HepG2 (cell line): ENCODE measurements at regions not wholly inside any gene's neighbourhood (a gene's known extent, or its start where the extent isn't known, plus 50 kb on each side); places are given as distances from the start of the nearest gene placed in this dataset.

Source experiments
- ATAC-seq: fragments of 200-7000 bp; cut with Tn5 transposase; 3 replicates; pipeline ENCODE4 v1.9.1; 2020; ENCODE audit warnings: mild to moderate bottlenecking, moderate library complexity
- BruUV-seq: library from RNA; stranded (reverse); fragments of 400-500 nt; replicated peaks from 2 replicates; lab custom pipeline; 2021; lab: Mats Ljungman, UMichigan
- CTCF ChIA-PET: fragments of 300-600 bp; formaldehyde crosslinking; extraction: SDS; loops from one replicate; lab custom pipeline; 2021; ENCODE audit warnings: low total read pairs, inconsistent platforms, low intra/inter-chr PET ratio; lab: Yijun Ruan, JAX
- POLR2A ChIA-PET: fragments of 350-600 bp; sonication (Branson Sonifier 250); formaldehyde crosslinking; loops from one replicate; lab custom pipeline; 2020; ENCODE audit warnings: antibody characterized with exemption, inconsistent platforms; lab: Yijun Ruan, JAX
- DNase-seq: peaks from one replicate; pipeline ENCODE4 v3.0.0-alpha.2; 2015; ENCODE audit warnings: low spot score
- FAIRE-seq: peaks from 3 replicates; lab custom pipeline; 2011; peaks lifted over from hg19 to GRCh38; lab: Jason Lieb, UNC
- H2AFZ ChIP-seq: one replicate; pipeline ENCODE4 v1.6.1; 2011; ENCODE audit warnings: low read length, inconsistent platforms
- H3K27ac ChIP-seq: fragments of 300-600 bp; 3 replicates; pipeline ENCODE4 v1.8.0; 2011; ENCODE audit warnings: mixed run types, mild to moderate bottlenecking, mixed read lengths, low read length, inconsistent platforms; ENCODE audit not compliant: insufficient read depth; ENCODE audit errors: extremely low read length
- H3K27me3 ChIP-seq, 2 experiments: fragments of 200-600 bp in 1 of 2; 2 replicates in 1 of 2; 3 replicates in 1 of 2; pipeline versions ENCODE4 v1.6.0 to v1.8.0; 2011; ENCODE audit warnings: low read length in 2 of 2, mild to moderate bottlenecking in 2 of 2, moderate library complexity in 2 of 2, inconsistent platforms in 1 of 2; ENCODE audit not compliant: insufficient read depth in 2 of 2, control insufficient read depth in 1 of 2
- H3K36me3 ChIP-seq, 2 experiments: fragments of 200-600 bp in 1 of 2; replicated peaks in 1 of 2; 2 replicates in 1 of 2; 3 replicates in 1 of 2; pipeline versions ENCODE4 v1.5.1 to v1.8.0; 2011; ENCODE audit warnings: low read length in 2 of 2, inconsistent platforms in 1 of 2; ENCODE audit not compliant: insufficient read depth in 2 of 2, control insufficient read depth in 1 of 2
- H3K4me1 ChIP-seq: 2 replicates; pipeline ENCODE4 v1.5.1; 2012; ENCODE audit warnings: low read length, inconsistent platforms; ENCODE audit not compliant: insufficient read depth
- H3K4me2 ChIP-seq: 2 replicates; pipeline ENCODE4 v1.6.0; 2011; ENCODE audit warnings: low read depth, low read length, inconsistent platforms
- H3K4me3 ChIP-seq, 3 experiments: fragments of 200-600 bp in 1 of 3; sonication (generic), shearing (Covaris generic) in 1 of 3; replicated peaks in 1 of 3; 2 replicates each; pipeline ENCODE4 v1.5.1; 2011 to 2016; ENCODE audit warnings: low read length in 3 of 3, inconsistent platforms in 2 of 3, low read depth in 2 of 3, mild to moderate bottlenecking in 2 of 3, control low read depth in 1 of 3, mixed read lengths in 1 of 3; ENCODE audit not compliant: insufficient read depth in 1 of 3
- H3K79me2 ChIP-seq: one replicate; pipeline ENCODE4 v1.6.1; 2011; ENCODE audit warnings: low read length, inconsistent platforms; ENCODE audit not compliant: insufficient read depth
- H3K9ac ChIP-seq: 2 replicates; pipeline ENCODE4 v1.6.0; 2011; ENCODE audit warnings: mild to moderate bottlenecking, low read depth, low read length, inconsistent platforms; ENCODE audit not compliant: insufficient read depth
- H3K9me3 ChIP-seq: 2 replicates; pipeline ENCODE4 v1.5.1; 2012; ENCODE audit warnings: mild to moderate bottlenecking, low read length
- H4K20me1 ChIP-seq: 2 replicates; pipeline ENCODE4 v1.6.0; 2011; ENCODE audit warnings: inconsistent platforms, mild to moderate bottlenecking, low read length, moderate library complexity; ENCODE audit not compliant: insufficient read depth
- EED ChIP-seq: sonication (generic); formaldehyde crosslinking; IDR thresholded peaks from 2 replicates; pipeline ENCODE4 v1.5.0; 2020; ENCODE audit warnings: mild to moderate bottlenecking, missing genetic modification reagents
- MLX ChIP-seq: IDR thresholded peaks from 2 replicates; pipeline ENCODE4 v1.6.1; 2016
- NFRKB ChIP-seq: fragments of 450-650 bp; IDR thresholded peaks from 2 replicates; pipeline ENCODE4 v1.6.1; 2017
- RBFOX2 ChIP-seq: fragments of 200-400 bp; formaldehyde crosslinking; IDR thresholded peaks from 2 replicates; pipeline ENCODE4 v1.6.1; 2017; ENCODE audit warnings: low read depth, mild to moderate bottlenecking, low read length
- SIN3A ChIP-seq: IDR thresholded peaks from 2 replicates; pipeline ENCODE4 v1.6.1; 2011; ENCODE audit warnings: low read depth, mild to moderate bottlenecking, control low read depth, low read length, borderline replicate concordance
- SNAPC5 ChIP-seq: sonication (generic); formaldehyde crosslinking; IDR thresholded peaks from 2 replicates; pipeline ENCODE4 v1.8.1; 2023; ENCODE audit warnings: mild to moderate bottlenecking, missing genetic modification reagents, borderline replicate concordance
- SOX5 ChIP-seq: IDR thresholded peaks from 2 replicates; pipeline ENCODE4 v1.6.1; 2016; ENCODE audit warnings: borderline replicate concordance
- ZC3H4 ChIP-seq: sonication (generic); formaldehyde crosslinking; IDR thresholded peaks from 2 replicates; pipeline ENCODE4 v1.4.0; 2020; ENCODE audit warnings: missing genetic modification reagents, borderline replicate concordance
- ZFP37 ChIP-seq: sonication (generic); formaldehyde crosslinking; IDR thresholded peaks from 2 replicates; pipeline ENCODE4 v1.4.0; 2020; ENCODE audit warnings: missing genetic modification reagents, borderline replicate concordance
- ZNF251 ChIP-seq: sonication (generic); formaldehyde crosslinking; IDR thresholded peaks from 2 replicates; pipeline ENCODE4 v1.9.0; 2021; ENCODE audit warnings: mild to moderate bottlenecking, missing genetic modification reagents
- ZNF263 ChIP-seq: sonication (generic); formaldehyde crosslinking; IDR thresholded peaks from 2 replicates; pipeline ENCODE4 v1.4.0; 2020; ENCODE audit warnings: missing genetic modification reagents
- ZNF3 ChIP-seq: IDR thresholded peaks from 2 replicates; pipeline ENCODE4 v1.7.0; 2017; ENCODE audit warnings: inconsistent platforms
- ZNF354B ChIP-seq: sonication (generic); formaldehyde crosslinking; IDR thresholded peaks from 2 replicates; pipeline ENCODE4 v1.8.0; 2022; ENCODE audit warnings: mild to moderate bottlenecking, missing genetic modification reagents
- ZNF430 ChIP-seq: sonication (generic); formaldehyde crosslinking; IDR thresholded peaks from 2 replicates; pipeline ENCODE4 v1.9.0; 2021; ENCODE audit warnings: mild to moderate bottlenecking, missing genetic modification reagents
- ZNF513 ChIP-seq: sonication (generic); formaldehyde crosslinking; conservative IDR thresholded peaks from 2 replicates; pipeline ENCODE4 v1.5.0; 2020; ENCODE audit warnings: missing genetic modification reagents
- ZNF557 ChIP-seq: sonication (generic); formaldehyde crosslinking; IDR thresholded peaks from 2 replicates; pipeline ENCODE4 v1.4.0; 2020; ENCODE audit warnings: missing genetic modification reagents
- ZNF567 ChIP-seq: sonication (generic); formaldehyde crosslinking; IDR thresholded peaks from 2 replicates; pipeline ENCODE4 v1.8.1; 2023; ENCODE audit warnings: mild to moderate bottlenecking, missing genetic modification reagents, borderline replicate concordance
- ZNF639 ChIP-seq: conservative IDR thresholded peaks from 2 replicates; pipeline ENCODE4 v1.6.1; 2018; ENCODE audit warnings: missing genetic modification reagents
- WGBS: methylation state at CpG from one replicate; pipeline ENCODE4 v1.1.6; 2017; ENCODE audit warnings: low lambda C conversion rate; 5-methylcytosine and 5-hydroxymethylcytosine counted together
- in situ Hi-C: cut with HindIII; loops from 2 replicates; pipeline ENCODE4 v1.10.0; 2017; ENCODE audit warnings: low pct_unique_long_range_greater_than_20kb; ENCODE audit not compliant: extremely low pct_ligation_motif_present
- intact Hi-C: fragments of 100-400 bp; cut with micrococcal nuclease; formaldehyde crosslinking; loops from one replicate; pipeline ENCODE4 v1.10.0; 2022; ENCODE audit not compliant: unreplicated experiment

GRCh38 chr3:30258426-30259392, 347.7 kb upstream of the TGFBR2 start (continued):
- 0 out of 2 replicates have a peak, but pooled peaks have one; percentile 51 for TF ChIP-seq ZNF567 (CRISPR knock-in tag)
- TF ChIP-seq ZNF263 (CRISPR knock-in tag): no peak
- 0 out of 2 replicates have a peak, but pooled peaks have one; percentile 50 for TF ChIP-seq ZNF557 (CRISPR knock-in tag)
- no peak for TF ChIP-seq ZNF354B
- TF ChIP-seq, all 625 proteins: peak for 286

GRCh38 chr3:30259730-30260129, 346.7 kb upstream of the TGFBR2 start:
- POLR2A ChIA-PET: interaction anchor here (0.8 to 3.3 kb wide), 31 partner anchors 13 to 463 kb away, joined by 3 to 43 read pairs (median 7); partner anchors contain the start of gene TGFBR2
- TF ChIP-seq ZC3H4 (CRISPR knock-in tag) (peak; percentile 68), SNAPC5 (CRISPR knock-in tag) (no peak), NFRKB (no peak), RBFOX2 (0 out of 2 replicates have a peak, but pooled peaks have one; percentile 10), EED (CRISPR knock-in tag) (no peak), ZNF251 (CRISPR knock-in tag) (no peak), SOX5 (0 out of 2 replicates have a peak, but pooled peaks have one; percentile 14), ZNF3 (CRISPR knock-in tag) (no peak), MLX (no peak), ZNF639 (CRISPR knock-in tag) (no peak), SIN3A (no peak), ZNF513 (CRISPR knock-in tag) (no peak), ZNF430 (CRISPR knock-in tag) (no peak), ZFP37 (CRISPR knock-in tag) (no peak)
- Histone ChIP-seq H3K4me2 (peak overlapping the region; percentile 64), H3K9me3 (no peaks in the 10 kb centered on the region), H3K4me1 (peaks cover 84% of the 10 kb centered on the region), H3K4me3 (peak overlapping the region in 1 of 3 experiments; percentile 26; a peak in 1 of 6 replicates), H4K20me1 (no peaks in the 10 kb centered on the region), H3K27ac (peak overlapping the region; percentile 96), H3K36me3 (no peaks in the 10 kb centered on the region), H3K79me2 (no peaks in the 10 kb centered on the region), H3K27me3 (no peaks in the 10 kb centered on the region), H2AFZ (no peak overlapping the region), H3K9ac (peak overlapping the region; percentile 72)
- peak; percentile 36 for FAIRE-seq
- intact Hi-C loops (loop anchor here (1.0 to 10.0 kb wide), 10 partner anchors 19 to 347 kb away; partner anchors contain the start of gene TGFBR2), in situ Hi-C loops (loop anchor here (10.0 kb wide), 1 partner anchor 345 kb away; the partner anchor contains the start of gene TGFBR2)
- ATAC-seq: no peak
- peak; percentile 31 for DNase-seq
- BruUV-seq: no TSS peak
- CTCF ChIA-PET: no interaction called here
- 92% methylated on average over 2 of the region's 2 CpGs for WGBS
